ENCODE measurements at regions not wholly inside any gene's neighbourhood (a gene's known extent, or its start where the extent isn't known, plus 50 kb on each side); places are given as distances from the start of the nearest gene placed in this dataset.

DNA sequence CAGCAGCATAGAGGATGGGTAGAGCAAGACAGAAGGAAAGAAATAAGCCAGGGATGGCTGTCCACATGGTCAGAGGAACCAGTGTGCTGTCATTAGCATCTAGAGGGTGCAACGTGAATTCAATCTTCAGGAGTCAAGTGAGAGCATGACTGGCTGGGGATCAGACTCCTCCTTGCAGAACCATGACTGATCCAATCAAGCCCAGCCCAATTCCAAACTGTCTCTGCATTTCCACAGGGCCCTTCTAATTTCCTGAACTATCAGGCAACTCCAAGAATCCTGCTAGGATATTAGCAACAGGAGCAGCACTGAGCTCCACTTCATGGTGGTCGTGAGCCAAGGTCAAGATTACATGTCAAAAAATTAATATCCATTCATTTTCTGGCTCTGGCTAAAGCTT is 166.8 kb upstream of the CAMK1G start:
- TF ChIP-seq POLR2A (IDR thresholded peaks at IDR 0.05) (no peak), CTCF (IDR thresholded peaks at IDR 0.05) (no peak)

Data from lower leg skin (tissue), 3 donors.